Mammary epithelial cell (primary cell): ENCODE measurements at regions not wholly inside any gene's neighbourhood (a gene's known extent, or its start where the extent isn't known, plus 50 kb on each side); places are given as distances from the start of the nearest gene placed in this dataset.

Source experiments
- EZH2 ChIP-seq: IDR thresholded peaks from 2 replicates; pipeline ENCODE4 v1.6.1; 2012; ENCODE audit warnings: low read length, inconsistent platforms, borderline replicate concordance
- TF ChIP-seq, protein P1 (sequence below), 2 donors: IDR thresholded peaks in 1 of 2; conservative IDR thresholded peaks in 1 of 2; 2 replicates each; pipeline ENCODE4 v1.5.1; 2011 to 2012; ENCODE audit warnings: inconsistent platforms in 2 of 2, low read length in 2 of 2, mild to moderate bottlenecking in 2 of 2, control low read depth in 1 of 2, low read depth in 1 of 2; ENCODE audit not compliant: insufficient read depth in 1 of 2; ENCODE audit errors: extremely low read depth in 1 of 2

DNA sequence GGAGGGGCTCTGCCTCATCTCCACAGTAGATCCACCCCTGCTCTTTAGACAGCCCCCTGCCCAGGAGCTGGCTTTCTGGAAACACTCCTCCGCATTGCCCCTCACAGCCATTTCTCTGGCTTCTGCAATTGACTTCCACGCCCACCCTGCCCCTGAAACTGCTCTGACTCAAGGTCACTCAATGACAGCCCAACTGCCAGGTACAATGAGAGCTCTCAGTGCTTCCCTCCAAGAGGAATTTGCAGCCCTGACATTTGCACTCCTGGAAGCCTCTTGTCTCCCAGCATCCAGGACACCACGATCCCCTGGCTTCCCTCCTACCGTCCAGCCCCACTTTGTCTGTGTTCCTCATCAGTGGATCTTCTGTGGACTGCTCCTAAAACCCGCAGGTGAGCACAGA lies 421.5 kb downstream of the SOX9 start:
- TF ChIP-seq, protein P1, sequence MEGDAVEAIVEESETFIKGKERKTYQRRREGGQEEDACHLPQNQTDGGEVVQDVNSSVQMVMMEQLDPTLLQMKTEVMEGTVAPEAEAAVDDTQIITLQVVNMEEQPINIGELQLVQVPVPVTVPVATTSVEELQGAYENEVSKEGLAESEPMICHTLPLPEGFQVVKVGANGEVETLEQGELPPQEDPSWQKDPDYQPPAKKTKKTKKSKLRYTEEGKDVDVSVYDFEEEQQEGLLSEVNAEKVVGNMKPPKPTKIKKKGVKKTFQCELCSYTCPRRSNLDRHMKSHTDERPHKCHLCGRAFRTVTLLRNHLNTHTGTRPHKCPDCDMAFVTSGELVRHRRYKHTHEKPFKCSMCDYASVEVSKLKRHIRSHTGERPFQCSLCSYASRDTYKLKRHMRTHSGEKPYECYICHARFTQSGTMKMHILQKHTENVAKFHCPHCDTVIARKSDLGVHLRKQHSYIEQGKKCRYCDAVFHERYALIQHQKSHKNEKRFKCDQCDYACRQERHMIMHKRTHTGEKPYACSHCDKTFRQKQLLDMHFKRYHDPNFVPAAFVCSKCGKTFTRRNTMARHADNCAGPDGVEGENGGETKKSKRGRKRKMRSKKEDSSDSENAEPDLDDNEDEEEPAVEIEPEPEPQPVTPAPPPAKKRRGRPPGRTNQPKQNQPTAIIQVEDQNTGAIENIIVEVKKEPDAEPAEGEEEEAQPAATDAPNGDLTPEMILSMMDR (conservative IDR thresholded peaks at IDR 0.05 in 1 of 2, IDR thresholded peaks at IDR 0.05 in 1 of 2; ENCODE audit: extremely low read depth in 1 of 2, insufficient read depth in 1 of 2, low read depth in 1 of 2, low read length in 2 of 2) = no peak
- TF ChIP-seq EZH2 = no peak
